Neuronal stem cell (in vitro differentiated cells): ENCODE measurements at regions not wholly inside any gene's neighbourhood (a gene's known extent, or its start where the extent isn't known, plus 50 kb on each side); places are given as distances from the start of the nearest gene placed in this dataset.

Experiments
- DNase-seq: peaks from one replicate; pipeline ENCODE4 v3.0.0-alpha.2; 2013; ENCODE audit warnings: low spot score
- H2AFZ ChIP-seq: one replicate; pipeline ENCODE4 v1.6.1; 2013; ENCODE audit warnings: mild to moderate bottlenecking, low read length, inconsistent platforms
- H2AK5ac ChIP-seq: 2 replicates; pipeline ENCODE4 v1.6.1; 2013; ENCODE audit warnings: low read depth, mild to moderate bottlenecking, inconsistent platforms, low read length, moderate library complexity, mixed read lengths
- H2BK120ac ChIP-seq: 2 replicates; pipeline ENCODE4 v1.6.1; 2013; ENCODE audit warnings: low read depth, mild to moderate bottlenecking, inconsistent platforms, low read length, moderate library complexity, mixed read lengths
- H2BK12ac ChIP-seq: one replicate; pipeline ENCODE4 v1.6.1; 2013; ENCODE audit warnings: low read length, inconsistent platforms
- H2BK15ac ChIP-seq: 2 replicates; pipeline ENCODE4 v1.6.1; 2013; ENCODE audit warnings: mild to moderate bottlenecking, low read length, inconsistent platforms, mixed read lengths
- H2BK5ac ChIP-seq: one replicate; pipeline ENCODE4 v1.6.1; 2013; ENCODE audit warnings: inconsistent platforms, mild to moderate bottlenecking, low read length, moderate library complexity
- H3K14ac ChIP-seq: one replicate; pipeline ENCODE4 v1.6.1; 2013; ENCODE audit warnings: low read length, inconsistent platforms
- H3K18ac ChIP-seq: 2 replicates; pipeline ENCODE4 v1.6.1; 2013; ENCODE audit warnings: low read length, inconsistent platforms
- H3K23ac ChIP-seq: 2 replicates; pipeline ENCODE4 v1.6.1; 2013; ENCODE audit warnings: low read depth, mild to moderate bottlenecking, mixed read lengths, low read length, inconsistent platforms; ENCODE audit not compliant: poor library complexity
- H3K27ac ChIP-seq: replicated peaks from 3 replicates; pipeline ENCODE4 v1.5.1; 2013; ENCODE audit warnings: low read length, inconsistent platforms
- H3K27me3 ChIP-seq, 3 experiments: 2 replicates each; pipeline ENCODE4 v1.6.1; 2013; ENCODE audit warnings: low read length in 3 of 3, mild to moderate bottlenecking in 2 of 3, inconsistent platforms in 1 of 3, low read depth in 1 of 3, mixed read lengths in 1 of 3, moderate library complexity in 1 of 3; ENCODE audit not compliant: control insufficient read depth in 3 of 3, insufficient read depth in 3 of 3
- H3K36me3 ChIP-seq, 2 donors: replicated peaks in 1 of 2; 2 replicates each; pipeline ENCODE4 v1.6.1; 2013; ENCODE audit warnings: low read length in 2 of 2; ENCODE audit not compliant: control insufficient read depth in 2 of 2, insufficient read depth in 2 of 2
- H3K4ac ChIP-seq: 2 replicates; pipeline ENCODE4 v1.6.1; 2013; ENCODE audit warnings: inconsistent platforms, mild to moderate bottlenecking, low read length, moderate library complexity
- H3K4me1 ChIP-seq, 2 donors: 1 replicate in 1 of 2; 2 replicates in 1 of 2; pipeline ENCODE4 v1.6.1; 2013; ENCODE audit warnings: low read length in 2 of 2, low read depth in 1 of 2; ENCODE audit not compliant: control insufficient read depth in 2 of 2, insufficient read depth in 1 of 2
- H3K4me2 ChIP-seq: one replicate; pipeline ENCODE4 v1.6.1; 2013; ENCODE audit warnings: mild to moderate bottlenecking, low read length, inconsistent platforms; ENCODE audit not compliant: insufficient read depth, poor library complexity, severe bottlenecking
- H3K4me3 ChIP-seq, 2 donors: 2 replicates each; pipeline ENCODE4 v1.5.1; 2013; ENCODE audit warnings: low read length in 2 of 2, mild to moderate bottlenecking in 2 of 2, inconsistent platforms in 1 of 2, moderate library complexity in 1 of 2
- H3K79me1 ChIP-seq: one replicate; pipeline ENCODE4 v1.6.1; 2013; ENCODE audit warnings: low read depth, mild to moderate bottlenecking, inconsistent platforms, low read length, moderate library complexity
- H3K9ac ChIP-seq: one replicate; pipeline ENCODE4 v1.6.1; 2013; ENCODE audit warnings: mild to moderate bottlenecking, low read depth, low read length, inconsistent platforms; ENCODE audit not compliant: poor library complexity
- H3K9me3 ChIP-seq, 2 donors: replicated peaks in 1 of 2; 2 replicates each; pipeline versions ENCODE3 to v1.6.1; 2013; ENCODE audit warnings: low read length in 2 of 2, mild to moderate bottlenecking in 2 of 2, inconsistent platforms in 1 of 2, low read depth in 1 of 2, mixed read lengths in 1 of 2, moderate library complexity in 1 of 2; ENCODE audit not compliant: control insufficient read depth in 2 of 2, insufficient read depth in 1 of 2
- H4K8ac ChIP-seq: one replicate; pipeline ENCODE4 v1.6.1; 2013; ENCODE audit warnings: low read depth, mild to moderate bottlenecking, inconsistent platforms, low read length, moderate library complexity
- H4K91ac ChIP-seq: one replicate; pipeline ENCODE4 v1.6.1; 2013; ENCODE audit warnings: low read length, low read depth, mild to moderate bottlenecking, inconsistent platforms; ENCODE audit not compliant: poor library complexity
- WGBS, 2 donors: extraction: QIAGEN DNeasy Blood & Tissue Kit; methylation state at CpG; one replicate each; pipeline ENCODE4 v1.1.7; 2013; ENCODE audit warnings: missing lambda C conversion rate in 2 of 2, mixed read lengths in 1 of 2; ENCODE audit not compliant: insufficient read length in 2 of 2, insufficient replicate concordance in 1 of 2; ENCODE audit errors: extremely low coverage in 2 of 2; 5-methylcytosine and 5-hydroxymethylcytosine counted together

- Histone ChIP-seq H2BK15ac (no peak overlapping the region), H3K27me3 (no peaks in the 10 kb centered on the region), H3K4ac (no peak overlapping the region), H3K18ac (no peak overlapping the region), H2BK12ac (no peak overlapping the region), H3K4me3 (no peak overlapping the region), H3K27ac (no peak overlapping the region), H3K36me3 (no peaks in the 10 kb centered on the region), H3K4me2 (no peak overlapping the region), H3K14ac (no peak overlapping the region), H3K79me1 (no peaks in the 10 kb centered on the region), H3K9ac (no peak overlapping the region), H2AFZ (no peak overlapping the region), H4K91ac (no peak overlapping the region), H2BK5ac (no peak overlapping the region), H3K9me3 (no peaks in the 10 kb centered on the region), H3K23ac (no peak overlapping the region), H2BK120ac (no peak overlapping the region), H3K4me1 (peaks cover 7 to 13% of the 10 kb centered on the region in 2 donors), H2AK5ac (no peak overlapping the region), H4K8ac (no peak overlapping the region)
- no CpG with 5 or more reads among the region's 2 CpGs for WGBS, 2 donors
- no peak for DNase-seq
These were observed 177.3 kb upstream of the DMAC1 start for GRCh38 chr9:7976856-7977255.

- H3K18ac ChIP-seq = no peak overlapping the region
- peaks cover 3 to 12% of the 10 kb centered on the region in 2 donors for H3K4me1 ChIP-seq
These were observed 176.7 kb upstream of the DMAC1 start for GRCh38 chr9:7976167-7976755.

DNA sequence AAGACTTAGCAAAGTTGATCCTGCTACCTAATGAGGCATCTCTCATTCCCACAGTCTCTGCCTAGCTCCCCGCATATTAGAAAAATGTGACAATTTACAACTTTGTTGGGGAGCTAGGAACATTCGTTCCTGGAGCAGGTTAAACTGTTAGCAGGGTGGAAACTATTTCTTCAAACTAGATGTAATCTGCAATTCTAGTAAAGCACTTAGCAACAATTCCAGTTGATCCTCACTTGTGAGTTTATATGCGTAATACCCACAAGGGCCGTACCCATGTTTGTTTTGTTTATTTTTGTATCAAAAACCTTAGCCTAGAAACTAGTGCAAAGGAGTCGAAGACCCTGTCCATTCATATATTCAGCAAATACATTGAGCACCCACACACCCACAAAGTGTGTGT lies 175.8 kb upstream of the DMAC1 start:
- H4K8ac ChIP-seq = no peak overlapping the region
- no peak for DNase-seq

More at GRCh38 chr9:7976167-7976755, 176.7 kb upstream of the DMAC1 start:
- H3K4me2 ChIP-seq = no peak overlapping the region
- H3K4ac ChIP-seq = no peak overlapping the region
- no peak overlapping the region for H2BK120ac ChIP-seq
- no peak overlapping the region for H4K91ac ChIP-seq
- H2BK15ac ChIP-seq = no peak overlapping the region
- H2BK12ac ChIP-seq = no peak overlapping the region
- H2AK5ac ChIP-seq = no peak overlapping the region
- no peak overlapping the region for H3K4me3 ChIP-seq
- no peaks in the 10 kb centered on the region for H3K79me1 ChIP-seq
- H3K14ac ChIP-seq = no peak overlapping the region
- no peaks in the 10 kb centered on the region for H3K27me3 ChIP-seq
- no peaks in the 10 kb centered on the region for H3K9me3 ChIP-seq
- no peak overlapping the region for H2BK5ac ChIP-seq
- DNase-seq = no peak
- H4K8ac ChIP-seq = no peak overlapping the region
- H3K9ac ChIP-seq = no peak overlapping the region
- no peaks in the 10 kb centered on the region for H3K36me3 ChIP-seq
- no CpG with 5 or more reads among the region's 4 CpGs for WGBS, 2 donors
- H2AFZ ChIP-seq = peak overlapping the region; percentile 5
- H3K23ac ChIP-seq = no peak overlapping the region
- H3K27ac ChIP-seq = no peak overlapping the region

DNA sequence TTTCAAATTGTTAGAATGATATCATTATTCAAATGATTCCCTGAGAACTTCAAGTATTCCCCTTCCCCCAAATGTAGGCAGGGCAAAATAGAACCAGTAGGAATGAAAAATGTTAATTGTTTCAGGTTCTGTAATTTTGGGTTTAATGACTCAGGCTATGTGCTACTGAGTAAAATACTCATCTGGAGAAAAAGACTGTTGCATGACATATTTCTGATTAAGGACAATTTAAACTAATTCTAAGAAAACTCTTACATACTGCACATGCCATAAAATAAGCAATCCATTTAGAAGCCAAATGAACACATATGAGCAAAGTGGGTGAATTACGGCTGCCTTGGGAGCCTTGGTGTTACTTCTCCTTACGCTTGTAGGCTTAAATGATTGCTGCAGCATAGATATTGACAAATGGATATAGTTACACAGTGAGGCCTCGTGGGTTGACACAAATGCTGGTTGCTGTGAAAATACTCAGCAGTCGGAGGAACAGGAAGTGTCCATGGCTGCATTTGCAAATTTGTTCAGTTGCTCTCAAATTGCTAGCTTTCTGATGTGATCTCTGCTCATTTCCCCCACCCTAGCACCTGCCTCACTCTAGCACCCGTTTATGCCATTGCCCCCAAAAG lies 174.9 kb upstream of the DMAC1 start:
- WGBS, 2 donors = no CpG with 5 or more reads among the region's 5 CpGs
- DNase-seq = no peak
- H3K9ac ChIP-seq = no peak overlapping the region
- no peak overlapping the region for H2BK12ac ChIP-seq
- no peaks in the 10 kb centered on the region for H3K36me3 ChIP-seq
- no peak overlapping the region for H2BK5ac ChIP-seq
- no peak overlapping the region for H4K91ac ChIP-seq
- H3K79me1 ChIP-seq = no peaks in the 10 kb centered on the region
- H3K4me2 ChIP-seq = no peak overlapping the region
- no peak overlapping the region for H2AK5ac ChIP-seq
- no peak overlapping the region for H2BK120ac ChIP-seq
- no peaks in the 10 kb centered on the region for H3K27me3 ChIP-seq
- H3K23ac ChIP-seq = no peak overlapping the region
- H2BK15ac ChIP-seq = no peak overlapping the region
- H3K4ac ChIP-seq = no peak overlapping the region
- no peak overlapping the region for H3K14ac ChIP-seq
- no peaks in the 10 kb centered on the region for H3K9me3 ChIP-seq
- no peaks in the 10 kb centered on the region for H3K4me1 ChIP-seq
- peak overlapping the region; percentile 66 for H2AFZ ChIP-seq
- no peak overlapping the region for H4K8ac ChIP-seq
- H3K4me3 ChIP-seq = no peak overlapping the region
- no peak overlapping the region for H3K18ac ChIP-seq
- H3K27ac ChIP-seq = no peak overlapping the region

More for the DNA sequence above, 175.8 kb upstream of the DMAC1 start:
- Histone ChIP-seq H3K14ac (no peak overlapping the region), H3K4me2 (no peak overlapping the region), H3K9me3 (no peaks in the 10 kb centered on the region), H2BK12ac (no peak overlapping the region), H3K79me1 (no peaks in the 10 kb centered on the region), H2BK120ac (no peak overlapping the region), H3K4ac (no peak overlapping the region), H3K27me3 (no peaks in the 10 kb centered on the region), H3K9ac (no peak overlapping the region), H3K36me3 (no peaks in the 10 kb centered on the region), H3K4me1 (peaks cover 0 to 5% of the 10 kb centered on the region in 2 donors), H3K18ac (no peak overlapping the region), H3K27ac (no peak overlapping the region), H2AFZ (no peak overlapping the region), H2BK5ac (no peak overlapping the region), H2BK15ac (no peak overlapping the region), H2AK5ac (no peak overlapping the region), H3K23ac (no peak overlapping the region), H4K91ac (no peak overlapping the region), H3K4me3 (no peak overlapping the region)
- WGBS, 2 donors = no CpG with 5 or more reads among the region's 5 CpGs
